ENCODE measurements at regions not wholly inside any gene's neighbourhood (a gene's known extent, or its start where the extent isn't known, plus 50 kb on each side); places are given as distances from the start of the nearest gene placed in this dataset.
A peak's percentile ranks its signal among the peaks of the same experiment; 100 is the strongest.

GRCh38 chr5:135279328-135279727, 119.7 kb downstream of the MACROH2A1 start:
- no peak for DNase-seq (ENCODE audit: low read depth, low spot score)
- Histone ChIP-seq H3K9ac (ENCODE audit: insufficient read length) (no peak overlapping the region), H3K4me3 (no peak overlapping the region), H3K9me3 (ENCODE audit: low read depth, low read length) (no peaks in the 10 kb centered on the region), H3K36me3 (ENCODE audit: insufficient read depth, low read length) (no peaks in the 10 kb centered on the region), H3K27ac (no peak overlapping the region)
- TF ChIP-seq FOXP2 (optimal IDR thresholded peaks at IDR 0.05; ENCODE audit: control extremely low read depth, extremely low read length, insufficient read depth) (no peak), EZH2 (IDR thresholded peaks at IDR 0.05) (no peak), POLR2AphosphoS5 (IDR thresholded peaks at IDR 0.05; ENCODE audit: borderline replicate concordance, low read depth, low read length) (no peak)

DNA sequence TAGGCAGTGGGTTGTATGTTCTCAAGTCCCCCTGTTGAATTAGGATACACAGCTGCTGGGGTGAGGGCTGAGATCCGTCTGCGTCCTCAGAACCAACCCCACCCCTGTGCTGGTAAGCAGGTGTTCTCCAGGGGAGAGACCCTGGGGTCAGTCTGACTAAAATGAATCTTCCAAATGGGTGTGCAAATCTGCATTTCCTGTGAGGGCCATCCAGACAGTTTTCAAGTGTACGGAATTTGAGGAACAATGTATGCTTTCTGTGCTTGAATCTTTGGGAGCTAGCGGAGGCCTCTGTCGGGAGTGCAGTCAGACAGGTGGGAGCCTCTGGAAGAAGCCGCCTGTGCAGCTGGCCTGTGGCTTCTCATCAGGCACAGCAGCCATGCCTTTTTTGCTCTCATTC, 122.9 kb downstream of the MACROH2A1 start:
- Histone ChIP-seq H3K9me3 (ENCODE audit: low read depth, low read length) (no peaks in the 10 kb centered on the region), H3K27ac (no peak overlapping the region), H3K9ac (ENCODE audit: insufficient read length) (no peak overlapping the region), H3K36me3 (ENCODE audit: insufficient read depth, low read length) (no peaks in the 10 kb centered on the region), H3K4me3 (no peak overlapping the region)
- DNase-seq (ENCODE audit: low read depth, low spot score), result no peak
- no peak for TF ChIP-seq EZH2 (IDR thresholded peaks at IDR 0.05)
- TF ChIP-seq POLR2AphosphoS5 (IDR thresholded peaks at IDR 0.05; ENCODE audit: borderline replicate concordance, low read depth, low read length), result no peak
- no peak for TF ChIP-seq FOXP2 (optimal IDR thresholded peaks at IDR 0.05; ENCODE audit: control extremely low read depth, extremely low read length, insufficient read depth)

DNA sequence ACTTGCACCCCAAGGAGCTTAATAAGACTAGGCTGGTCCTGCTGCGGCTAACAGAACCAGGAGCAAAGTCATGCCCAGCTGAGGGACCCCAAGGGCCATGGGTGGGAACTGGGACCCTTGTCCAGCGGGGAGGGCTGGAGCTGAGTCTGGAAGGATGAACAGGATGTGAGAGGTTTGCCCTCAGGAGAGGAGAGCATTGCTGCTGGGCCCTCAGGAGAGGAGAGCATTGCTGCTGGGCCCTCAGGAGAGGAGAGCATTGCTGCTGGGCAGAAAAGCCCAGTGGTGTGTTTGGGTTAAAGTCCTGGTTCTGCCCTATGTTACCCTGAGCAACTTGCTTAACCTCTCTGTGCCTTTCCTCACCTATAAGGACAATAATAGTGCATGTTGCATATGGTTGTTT, 125.8 kb downstream of the MACROH2A1 start:
- no peaks in the 10 kb centered on the region for H3K36me3 ChIP-seq (ENCODE audit: insufficient read depth, low read length)
- H3K9me3 ChIP-seq (ENCODE audit: low read depth, low read length), result no peaks in the 10 kb centered on the region
- DNase-seq (ENCODE audit: low read depth, low spot score), result no peak
- no peak overlapping the region for H3K27ac ChIP-seq
- no peak overlapping the region for H3K9ac ChIP-seq (ENCODE audit: insufficient read length)
- H3K4me3 ChIP-seq, result no peak overlapping the region
- TF ChIP-seq EZH2 (IDR thresholded peaks at IDR 0.05) (no peak), POLR2AphosphoS5 (IDR thresholded peaks at IDR 0.05; ENCODE audit: borderline replicate concordance, low read depth, low read length) (no peak), FOXP2 (optimal IDR thresholded peaks at IDR 0.05; ENCODE audit: control extremely low read depth, extremely low read length, insufficient read depth) (no peak)

DNA sequence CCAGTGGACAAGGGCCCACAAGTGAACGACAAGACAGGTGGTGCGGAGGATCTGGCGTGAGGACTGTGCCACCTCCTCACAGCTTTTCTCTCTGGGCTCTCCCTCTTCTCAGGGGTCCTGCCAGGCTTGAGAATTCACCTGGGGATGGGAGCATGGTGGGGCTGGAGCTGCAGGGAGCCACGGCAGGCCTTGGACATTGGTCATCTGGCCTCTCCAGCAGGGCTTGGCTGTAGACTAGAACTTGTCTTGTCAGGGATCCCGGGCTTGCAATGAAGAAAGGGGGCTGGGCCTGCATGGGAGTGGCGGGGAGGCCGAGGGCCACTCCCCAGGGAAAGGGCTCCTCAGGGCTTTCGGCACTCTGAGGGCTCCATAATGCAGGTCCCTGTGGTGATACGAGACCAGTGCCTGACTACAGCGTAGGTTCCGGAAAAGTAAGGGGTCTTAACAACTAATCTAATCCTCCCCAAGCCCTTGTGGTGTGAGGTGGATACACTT, 126.7 kb downstream of the MACROH2A1 start:
- no peaks in the 10 kb centered on the region for H3K9me3 ChIP-seq (ENCODE audit: low read depth, low read length)
- no peak overlapping the region for H3K27ac ChIP-seq
- no peaks in the 10 kb centered on the region for H3K36me3 ChIP-seq (ENCODE audit: insufficient read depth, low read length)
- no peak for DNase-seq (ENCODE audit: low read depth, low spot score)
- no peak overlapping the region for H3K9ac ChIP-seq (ENCODE audit: insufficient read length)
- no peak overlapping the region for H3K4me3 ChIP-seq
- TF ChIP-seq POLR2AphosphoS5 (IDR thresholded peaks at IDR 0.05; ENCODE audit: borderline replicate concordance, low read depth, low read length), result no peak
- TF ChIP-seq EZH2 (IDR thresholded peaks at IDR 0.05), result no peak
- TF ChIP-seq FOXP2 (optimal IDR thresholded peaks at IDR 0.05; ENCODE audit: control extremely low read depth, extremely low read length, insufficient read depth), result no peak

DNA sequence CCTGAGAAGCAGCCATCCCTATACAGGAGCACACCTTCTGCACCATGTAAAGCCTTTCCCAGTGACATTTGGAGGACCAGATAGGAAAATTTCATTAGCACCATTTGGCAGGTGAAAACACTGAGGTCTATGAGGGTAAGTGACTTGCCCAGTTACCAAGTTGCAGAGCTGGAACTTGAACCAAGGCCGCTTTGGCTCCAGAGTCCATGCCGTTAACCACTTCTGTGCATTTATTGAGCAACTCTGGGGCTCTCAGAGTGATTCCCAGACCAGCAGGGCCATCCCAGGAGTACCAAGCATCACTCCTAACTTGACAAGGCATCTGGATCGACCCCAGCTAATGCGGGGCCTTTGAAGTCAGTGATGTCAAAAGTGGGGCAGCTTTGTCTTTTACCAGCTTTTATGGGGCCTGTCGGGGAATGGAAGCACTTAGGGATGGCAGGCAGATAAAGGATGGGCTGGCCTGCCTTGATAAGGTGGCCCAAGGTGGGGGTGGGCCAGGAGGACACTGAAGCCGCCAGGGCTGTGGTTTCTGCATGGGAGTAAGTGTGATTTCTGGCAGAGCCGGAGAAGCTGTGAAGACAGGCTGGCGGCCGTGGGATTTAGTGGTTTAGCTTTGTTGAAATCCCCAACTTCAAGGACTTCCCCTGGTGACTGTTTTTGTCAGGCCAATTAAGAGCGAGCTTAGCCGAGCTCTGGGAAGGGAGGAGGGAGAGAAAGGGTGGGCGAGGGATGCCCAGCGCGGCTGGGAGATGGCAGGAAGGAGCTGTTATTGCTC, 127.3 kb downstream of the MACROH2A1 start:
- Histone ChIP-seq H3K4me3 (no peak overlapping the region), H3K27ac (no peak overlapping the region), H3K9ac (ENCODE audit: insufficient read length) (no peak overlapping the region), H3K9me3 (ENCODE audit: low read depth, low read length) (no peaks in the 10 kb centered on the region), H3K36me3 (ENCODE audit: insufficient read depth, low read length) (no peaks in the 10 kb centered on the region)
- no peak for DNase-seq (ENCODE audit: low read depth, low spot score)
- no peak for TF ChIP-seq POLR2AphosphoS5 (IDR thresholded peaks at IDR 0.05; ENCODE audit: borderline replicate concordance, low read depth, low read length)
- no peak for TF ChIP-seq EZH2 (IDR thresholded peaks at IDR 0.05)
- TF ChIP-seq FOXP2 (optimal IDR thresholded peaks at IDR 0.05; ENCODE audit: control extremely low read depth, extremely low read length, insufficient read depth), result no peak

- DNase-seq (ENCODE audit: low read depth, low spot score), result peak; percentile 48
- Histone ChIP-seq H3K36me3 (ENCODE audit: insufficient read depth, low read length) (no peaks in the 10 kb centered on the region), H3K9ac (ENCODE audit: insufficient read length) (peak overlapping the region; percentile 70), H3K4me3 (peak overlapping the region; percentile 63), H3K9me3 (ENCODE audit: low read depth, low read length) (no peaks in the 10 kb centered on the region), H3K27ac (peak overlapping the region; percentile 92)
- no peak for TF ChIP-seq FOXP2 (optimal IDR thresholded peaks at IDR 0.05; ENCODE audit: control extremely low read depth, extremely low read length, insufficient read depth)
- no peak for TF ChIP-seq EZH2 (IDR thresholded peaks at IDR 0.05)
- TF ChIP-seq POLR2AphosphoS5 (IDR thresholded peaks at IDR 0.05; ENCODE audit: borderline replicate concordance, low read depth, low read length), result no peak; the same call in 1 of the 2 replicates
Observed at GRCh38 chr5:135269931-135270421, 129.1 kb downstream of the MACROH2A1 start.

DNA sequence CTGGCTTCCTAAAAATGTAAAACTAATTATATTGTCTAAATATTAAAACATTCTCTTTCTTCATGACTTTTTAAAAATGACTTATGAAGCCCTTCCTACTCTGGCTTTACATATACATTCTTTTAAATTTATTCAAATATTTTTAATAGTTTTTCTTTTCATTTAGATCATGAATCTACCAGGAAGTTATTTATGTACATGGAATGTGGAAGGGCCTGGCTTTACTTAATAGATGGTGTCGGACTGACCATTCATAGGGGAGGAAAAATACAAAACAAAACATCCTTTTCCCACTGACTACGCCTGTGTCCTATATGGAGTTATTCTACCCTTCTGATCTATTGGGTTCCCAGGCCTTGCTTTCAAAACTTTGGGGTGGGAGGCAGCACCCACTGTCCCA, 129.8 kb downstream of the MACROH2A1 start:
- Histone ChIP-seq H3K9ac (ENCODE audit: insufficient read length) (peak overlapping the region; percentile 70), H3K4me3 (peak overlapping the region; percentile 63), H3K36me3 (ENCODE audit: insufficient read depth, low read length) (no peaks in the 10 kb centered on the region), H3K27ac (peak overlapping the region; percentile 92), H3K9me3 (ENCODE audit: low read depth, low read length) (no peaks in the 10 kb centered on the region)
- TF ChIP-seq POLR2AphosphoS5 (IDR thresholded peaks at IDR 0.05; ENCODE audit: borderline replicate concordance, low read depth, low read length) (no peak), EZH2 (IDR thresholded peaks at IDR 0.05) (no peak), FOXP2 (optimal IDR thresholded peaks at IDR 0.05; ENCODE audit: control extremely low read depth, extremely low read length, insufficient read depth) (no peak)
- DNase-seq (ENCODE audit: low read depth, low spot score), result no peak

GRCh38 chr5:135266975-135267374, 132.1 kb downstream of the MACROH2A1 start:
- Histone ChIP-seq H3K9ac (ENCODE audit: insufficient read length) (no peak overlapping the region), H3K27ac (peak overlapping the region; percentile 77; the same call in 1 of the 2 replicates), H3K9me3 (ENCODE audit: low read depth, low read length) (no peaks in the 10 kb centered on the region; the same call in 1 of the 2 replicates), H3K36me3 (ENCODE audit: insufficient read depth, low read length) (no peaks in the 10 kb centered on the region), H3K4me3 (no peak overlapping the region)
- no peak for TF ChIP-seq FOXP2 (optimal IDR thresholded peaks at IDR 0.05; ENCODE audit: control extremely low read depth, extremely low read length, insufficient read depth)
- no peak for TF ChIP-seq POLR2AphosphoS5 (IDR thresholded peaks at IDR 0.05; ENCODE audit: borderline replicate concordance, low read depth, low read length)
- no peak for TF ChIP-seq EZH2 (IDR thresholded peaks at IDR 0.05)
- no peak for DNase-seq (ENCODE audit: low read depth, low spot score)

Measured in SK-N-MC (cell line).